ENCODE measurements at regions not wholly inside any gene's neighbourhood (a gene's known extent, or its start where the extent isn't known, plus 50 kb on each side); places are given as distances from the start of the nearest gene placed in this dataset.

DNA sequence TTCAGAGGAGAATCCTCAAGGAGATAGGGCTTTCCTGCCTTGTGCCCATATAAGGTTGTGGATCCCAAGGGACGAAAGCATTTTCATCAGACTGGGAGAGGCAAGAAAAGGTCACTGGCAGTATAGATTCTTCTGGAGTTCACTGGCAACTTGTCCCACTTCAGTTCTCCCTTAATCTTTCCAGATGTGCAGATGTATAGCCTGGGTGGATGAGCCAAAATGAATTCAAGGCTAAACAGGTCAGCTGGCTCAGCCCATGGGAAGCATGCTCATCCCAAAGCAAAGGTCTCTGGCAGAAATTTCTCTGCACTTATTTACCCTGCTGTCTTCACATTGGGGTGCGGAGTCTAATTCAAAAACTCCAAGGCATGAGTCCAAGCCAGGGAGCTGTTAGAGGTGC, 148.9 kb upstream of the TNP1 start:
- TF ChIP-seq CTCF (optimal IDR thresholded peaks at IDR 0.05 in 1 of 3, IDR thresholded peaks at IDR 0.05 in 1 of 3, conservative IDR thresholded peaks at IDR 0.05 in 1 of 3; ENCODE audit: extremely low read depth in 1 of 3, insufficient read depth in 2 of 3, low read length in 3 of 3) (no peak), EZH2 (IDR thresholded peaks at IDR 0.05; ENCODE audit: low read length) (no peak)
- Histone ChIP-seq H3K36me3 (ENCODE audit: control insufficient read depth in 2 of 2, extremely low read depth in 1 of 2, insufficient read depth in 2 of 2, low read length in 2 of 2) (no peaks in the 10 kb centered on the region), H3K4me2 (ENCODE audit: control insufficient read depth, extremely low read depth, insufficient read depth, low read depth, low read length) (no peak overlapping the region), H3K9me3 (ENCODE audit: control insufficient read depth, low read depth, low read length) (no peaks in the 10 kb centered on the region), H3K4me3 (ENCODE audit: control insufficient read depth in 2 of 3, extremely low read depth in 1 of 3, insufficient read depth in 2 of 3, low read depth in 1 of 3, low read length in 3 of 3) (no peak overlapping the region), H4K20me1 (ENCODE audit: control insufficient read depth, extremely low read depth, insufficient read depth, low read length) (no peaks in the 10 kb centered on the region), H3K9ac (ENCODE audit: control insufficient read depth, extremely low read depth, insufficient read depth, low read length) (no peak overlapping the region), H3K27ac (ENCODE audit: control insufficient read depth, insufficient read depth, low read length) (no peak overlapping the region), H3K9me1 (ENCODE audit: control insufficient read depth, extremely low read depth, insufficient read depth, low read length) (no peaks in the 10 kb centered on the region), H2AFZ (ENCODE audit: control insufficient read depth, low read length) (no peak overlapping the region), H3K79me2 (ENCODE audit: control insufficient read depth, insufficient read depth, low read length) (no peaks in the 10 kb centered on the region), H3K27me3 (ENCODE audit: control insufficient read depth, extremely low read depth, insufficient read depth, low read length) (no peaks in the 10 kb centered on the region), H3K4me1 (ENCODE audit: control insufficient read depth, extremely low read depth, insufficient read depth, low read length) (no peaks in the 10 kb centered on the region)
- dilution Hi-C loops (cut with MboI; ENCODE audit: extremely low pct_ligation_motif_present, low sequenced_read_pairs) = no loop called here
- DNase-seq (ENCODE audit: low read depth, low spot score) = no peak
- no peak for FAIRE-seq

- no peak overlapping the region for H3K9ac ChIP-seq (ENCODE audit: control insufficient read depth, extremely low read depth, insufficient read depth, low read length)
- TF ChIP-seq EZH2 (IDR thresholded peaks at IDR 0.05; ENCODE audit: low read length) (no peak), CTCF (optimal IDR thresholded peaks at IDR 0.05 in 1 of 3, IDR thresholded peaks at IDR 0.05 in 1 of 3, conservative IDR thresholded peaks at IDR 0.05 in 1 of 3; ENCODE audit: extremely low read depth in 1 of 3, insufficient read depth in 2 of 3, low read length in 3 of 3) (no peak)
- no peak for DNase-seq (ENCODE audit: low read depth, low spot score)
- H3K4me3 ChIP-seq (ENCODE audit: control insufficient read depth in 2 of 3, extremely low read depth in 1 of 3, insufficient read depth in 2 of 3, low read depth in 1 of 3, low read length in 3 of 3) = no peak overlapping the region
- H3K27ac ChIP-seq (ENCODE audit: control insufficient read depth, insufficient read depth, low read length) = no peak overlapping the region
- H3K79me2 ChIP-seq (ENCODE audit: control insufficient read depth, insufficient read depth, low read length) = no peaks in the 10 kb centered on the region
- H2AFZ ChIP-seq (ENCODE audit: control insufficient read depth, low read length) = no peak overlapping the region
- no peaks in the 10 kb centered on the region for H4K20me1 ChIP-seq (ENCODE audit: control insufficient read depth, extremely low read depth, insufficient read depth, low read length)
- H3K4me1 ChIP-seq (ENCODE audit: control insufficient read depth, extremely low read depth, insufficient read depth, low read length) = no peaks in the 10 kb centered on the region
- no peaks in the 10 kb centered on the region for H3K9me1 ChIP-seq (ENCODE audit: control insufficient read depth, extremely low read depth, insufficient read depth, low read length)
- peaks cover 4% of the 10 kb centered on the region for H3K27me3 ChIP-seq (ENCODE audit: control insufficient read depth, extremely low read depth, insufficient read depth, low read length)
- H3K4me2 ChIP-seq (ENCODE audit: control insufficient read depth, extremely low read depth, insufficient read depth, low read depth, low read length) = no peak overlapping the region
- no peak for FAIRE-seq
- dilution Hi-C loops (cut with MboI; ENCODE audit: extremely low pct_ligation_motif_present, low sequenced_read_pairs) = no loop called here
- no peaks in the 10 kb centered on the region for H3K36me3 ChIP-seq (ENCODE audit: control insufficient read depth in 2 of 2, extremely low read depth in 1 of 2, insufficient read depth in 2 of 2, low read length in 2 of 2)
- no peaks in the 10 kb centered on the region for H3K9me3 ChIP-seq (ENCODE audit: control insufficient read depth, low read depth, low read length)
These were observed 146.4 kb upstream of the TNP1 start for GRCh38 chr2:217006217-217006616.

Data from keratinocyte (primary cell).